DMS53 treated with DMSO at 0.1 percent for 48 hours (cell line): ENCODE measurements at regions not wholly inside any gene's neighbourhood (a gene's known extent, or its start where the extent isn't known, plus 50 kb on each side); places are given as distances from the start of the nearest gene placed in this dataset.
"Not testable (repeated sequence)": the region's sequence is repeated elsewhere in the genome, so short reads cannot be mapped to it uniquely, and the experiment has no call there.

ENCODE experiments used
- DNase-seq: peaks from one replicate; lab custom pipeline; 2025; ENCODE audit not compliant: unreplicated experiment; lab: John Stamatoyannopoulos, UW

DNA sequence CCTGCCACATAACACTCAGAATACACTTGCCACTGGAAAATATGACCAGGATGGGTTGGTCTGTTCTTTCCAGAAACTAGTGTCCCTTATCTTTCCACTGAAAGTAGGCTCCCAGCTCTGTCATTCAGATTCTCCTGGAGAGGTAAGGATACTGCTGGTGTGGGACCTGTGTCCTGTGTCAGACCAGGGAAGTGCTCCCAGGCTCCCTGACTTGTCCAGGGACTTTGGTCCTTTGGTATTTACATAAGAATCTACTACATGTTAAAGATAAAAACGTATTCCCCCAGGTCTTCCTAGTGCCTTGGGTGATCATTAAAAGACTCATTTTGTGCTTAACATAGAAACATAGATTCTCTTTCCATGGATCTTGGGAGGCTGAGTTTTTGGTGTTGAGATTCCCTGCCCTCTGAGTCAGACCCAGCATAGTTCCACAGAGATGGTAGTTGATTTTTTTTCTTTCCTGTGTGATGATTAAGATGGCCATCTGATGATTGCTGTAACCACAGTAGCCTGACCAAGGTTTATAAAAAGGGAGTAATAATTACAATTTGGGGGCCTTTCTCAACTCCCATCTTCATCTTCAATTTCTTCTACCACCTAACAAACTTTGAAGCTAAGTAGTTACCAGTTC, 159.8 kb upstream of the JADE1 start:
- DNase-seq = no peak

GRCh38 chr4:128649161-128649560, 160.3 kb upstream of the JADE1 start:
- DNase-seq = no peak

GRCh38 chr4:128648021-128648420, 161.5 kb upstream of the JADE1 start:
- no peak for DNase-seq

- DNase-seq = not testable (repeated sequence)
Observed at GRCh38 chr4:128646893-128647292, 162.6 kb upstream of the JADE1 start.

GRCh38 chr4:128644693-128645654, 164.5 kb upstream of the JADE1 start:
- DNase-seq = not testable (repeated sequence)

DNA sequence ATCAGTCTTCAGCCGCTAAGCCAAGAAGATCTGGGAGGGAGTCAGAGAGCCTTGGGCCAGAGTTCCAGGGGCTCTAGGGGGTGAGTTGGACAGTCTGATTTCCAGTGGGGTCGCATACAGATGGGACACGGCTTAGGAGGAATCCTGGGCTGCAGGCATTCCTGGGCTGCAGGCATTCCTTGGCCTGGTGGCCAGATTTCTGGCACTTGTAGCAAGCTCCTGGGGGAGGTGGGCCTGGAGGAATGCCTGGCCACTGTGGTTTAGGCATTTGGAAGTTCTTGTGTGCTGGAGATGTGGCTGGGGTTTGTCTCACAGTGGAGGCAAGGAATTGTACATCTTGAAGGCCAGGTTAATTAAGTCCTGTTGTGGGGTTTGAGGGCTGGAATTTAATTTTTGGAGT, 165.4 kb upstream of the JADE1 start:
- DNase-seq = not testable (repeated sequence)

GRCh38 chr4:128641566-128641965, 167.9 kb upstream of the JADE1 start:
- not testable (repeated sequence) for DNase-seq

GRCh38 chr4:128639541-128640270, 169.8 kb upstream of the JADE1 start:
- DNase-seq = no peak

- no peak for DNase-seq
Observed at GRCh38 chr4:128636906-128637305, 172.6 kb upstream of the JADE1 start.

DNA sequence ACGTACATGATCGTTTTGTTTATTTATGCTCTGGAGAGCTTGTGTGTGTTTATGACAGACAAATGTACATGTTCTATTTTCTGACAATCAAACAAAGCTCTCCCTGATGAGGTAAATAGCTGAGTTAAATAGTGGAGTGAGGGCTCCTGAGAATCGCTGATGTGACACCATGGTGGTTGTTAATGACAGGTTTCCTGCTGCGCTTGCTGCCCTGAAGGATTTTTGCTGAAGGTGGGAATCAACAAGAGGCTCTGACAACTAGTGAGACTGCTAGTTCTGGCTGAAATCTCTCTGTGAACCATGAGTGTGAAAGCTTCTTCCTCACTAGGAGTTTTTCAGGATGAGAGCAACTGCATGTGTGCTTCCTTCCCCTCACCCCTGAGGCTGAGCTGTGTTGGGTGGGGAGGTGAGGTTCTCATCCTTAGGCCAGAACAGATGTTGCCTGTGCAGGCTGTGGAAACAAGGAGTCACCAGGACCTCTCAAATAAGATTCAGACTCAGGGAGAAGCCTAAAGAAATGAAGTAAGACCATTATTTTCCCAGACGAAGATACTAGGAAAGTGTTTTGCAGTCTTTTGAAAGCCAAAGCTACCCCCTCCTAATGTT, 173.4 kb upstream of the JADE1 start:
- DNase-seq = peak; percentile 39

- DNase-seq = peak; percentile 59
Observed at GRCh38 chr4:128635141-128635954, 174.2 kb upstream of the JADE1 start.

- no peak for DNase-seq
Observed at GRCh38 chr4:128633067-128633466, 176.4 kb upstream of the JADE1 start.

GRCh38 chr4:128630871-128631270, 178.6 kb upstream of the JADE1 start:
- DNase-seq = no peak

- no peak for DNase-seq
Observed at GRCh38 chr4:128623508-128624215, 185.8 kb upstream of the JADE1 start.

- not testable (repeated sequence) for DNase-seq
Observed at GRCh38 chr4:128620279-128620965, 189.1 kb upstream of the JADE1 start.

DNA sequence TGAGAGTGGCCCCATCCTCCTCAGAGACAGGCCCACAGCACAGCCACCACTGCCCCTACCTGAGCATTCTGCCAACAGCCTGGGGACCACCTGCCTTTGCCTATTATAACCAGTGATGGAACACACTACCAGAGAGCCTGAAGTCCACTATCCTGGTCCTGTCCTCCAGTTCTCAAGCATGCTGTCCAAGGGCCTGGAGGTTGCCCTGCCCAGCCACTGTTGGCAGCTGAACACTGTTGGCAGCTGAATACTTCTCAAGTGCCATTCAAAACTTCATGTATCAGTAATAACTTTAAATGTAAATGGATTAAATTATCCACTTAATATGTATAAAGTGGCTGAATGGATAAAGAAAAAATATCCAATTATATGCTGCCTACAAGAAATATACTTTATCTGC, 194.3 kb upstream of the JADE1 start:
- no peak for DNase-seq

GRCh38 chr4:128608006-128608405, 201.5 kb upstream of the JADE1 start:
- no peak for DNase-seq

- no peak for DNase-seq
Observed at GRCh38 chr4:128606173-128606572, 203.3 kb upstream of the JADE1 start.

GRCh38 chr4:128604840-128605239, 204.7 kb upstream of the JADE1 start:
- no peak for DNase-seq
